ENCODE measurements at regions not wholly inside any gene's neighbourhood (a gene's known extent, or its start where the extent isn't known, plus 50 kb on each side); places are given as distances from the start of the nearest gene placed in this dataset.

DNA sequence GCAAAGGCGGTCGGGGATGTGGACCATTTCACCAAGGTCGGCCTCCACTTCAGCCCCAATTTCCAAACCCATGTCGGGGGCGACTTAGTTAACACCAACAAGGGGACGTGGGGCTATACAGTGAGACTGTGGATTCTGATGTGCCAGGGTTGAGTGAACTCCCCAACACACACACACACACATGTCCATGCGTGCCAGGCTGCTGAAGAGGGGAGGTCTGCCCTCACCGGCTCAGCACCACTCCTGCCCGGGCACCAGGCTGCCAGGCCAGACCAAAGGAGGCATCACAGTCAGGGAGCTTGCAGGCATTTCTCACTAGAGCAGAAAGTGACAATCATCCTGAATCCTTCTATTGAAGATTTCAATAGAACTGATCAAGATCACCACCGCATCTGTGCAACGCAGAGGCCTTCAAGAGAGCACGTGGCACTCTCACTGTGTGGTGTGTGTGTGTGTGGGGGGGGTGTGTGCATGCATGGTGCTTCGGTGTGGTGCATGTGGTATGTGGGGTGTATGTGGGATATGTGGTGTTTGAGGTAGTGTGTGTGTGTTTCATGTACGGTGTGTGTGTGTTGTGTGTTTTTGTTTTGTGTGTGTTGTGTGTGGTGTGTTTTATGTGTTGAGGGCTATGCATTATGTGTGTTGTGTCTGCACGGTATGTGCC is 403.5 kb upstream of the RNF32 start:
- TF ChIP-seq, protein P1, sequence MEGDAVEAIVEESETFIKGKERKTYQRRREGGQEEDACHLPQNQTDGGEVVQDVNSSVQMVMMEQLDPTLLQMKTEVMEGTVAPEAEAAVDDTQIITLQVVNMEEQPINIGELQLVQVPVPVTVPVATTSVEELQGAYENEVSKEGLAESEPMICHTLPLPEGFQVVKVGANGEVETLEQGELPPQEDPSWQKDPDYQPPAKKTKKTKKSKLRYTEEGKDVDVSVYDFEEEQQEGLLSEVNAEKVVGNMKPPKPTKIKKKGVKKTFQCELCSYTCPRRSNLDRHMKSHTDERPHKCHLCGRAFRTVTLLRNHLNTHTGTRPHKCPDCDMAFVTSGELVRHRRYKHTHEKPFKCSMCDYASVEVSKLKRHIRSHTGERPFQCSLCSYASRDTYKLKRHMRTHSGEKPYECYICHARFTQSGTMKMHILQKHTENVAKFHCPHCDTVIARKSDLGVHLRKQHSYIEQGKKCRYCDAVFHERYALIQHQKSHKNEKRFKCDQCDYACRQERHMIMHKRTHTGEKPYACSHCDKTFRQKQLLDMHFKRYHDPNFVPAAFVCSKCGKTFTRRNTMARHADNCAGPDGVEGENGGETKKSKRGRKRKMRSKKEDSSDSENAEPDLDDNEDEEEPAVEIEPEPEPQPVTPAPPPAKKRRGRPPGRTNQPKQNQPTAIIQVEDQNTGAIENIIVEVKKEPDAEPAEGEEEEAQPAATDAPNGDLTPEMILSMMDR (IDR thresholded peaks at IDR 0.05), result no peak
- TF ChIP-seq POLR2A (IDR thresholded peaks at IDR 0.05), result no peak

Measured in suprapubic skin (tissue), 3 donors.